GM23338 (cell line): ENCODE measurements at regions not wholly inside any gene's neighbourhood (a gene's known extent, or its start where the extent isn't known, plus 50 kb on each side); places are given as distances from the start of the nearest gene placed in this dataset.
A peak's percentile ranks its signal among the peaks of the same experiment; 100 is the strongest.

Experiments
- ATAC-seq: fragments of 200-7000 bp; cut with Tn5 transposase; 3 replicates; pipeline ENCODE4 v1.9.1; 2020
- DNase-seq: peaks from one replicate; pipeline ENCODE4 v3.0.0-alpha.2; 2015; ENCODE audit warnings: low spot score
- H2AFZ ChIP-seq: fragments of 200-600 bp; sonication (generic); 2 replicates; pipeline ENCODE4 v1.8.0; 2016; ENCODE audit warnings: antibody characterized with exemption, mild to moderate bottlenecking, moderate library complexity
- H3F3A ChIP-seq: fragments of 200-600 bp; sonication (generic); replicated peaks from 2 replicates; pipeline ENCODE4 v1.8.0; 2017; ENCODE audit warnings: antibody characterized with exemption, mixed run types, low read depth
- H3K27ac ChIP-seq: fragments of 200-600 bp; sonication (generic); 2 replicates; pipeline ENCODE4 v1.6.1; 2016; ENCODE audit warnings: low read depth
- H3K27me3 ChIP-seq: fragments of 200-600 bp; sonication (generic); 2 replicates; pipeline ENCODE4 v1.8.0; 2016; ENCODE audit warnings: mild to moderate bottlenecking, mixed run types, moderate library complexity; ENCODE audit not compliant: insufficient read depth
- H3K36me3 ChIP-seq: fragments of 200-600 bp; sonication (generic); 2 replicates; pipeline ENCODE4 v1.8.0; 2016; ENCODE audit warnings: mild to moderate bottlenecking; ENCODE audit not compliant: insufficient read depth
- H3K4me1 ChIP-seq: fragments of 200-600 bp; sonication (generic); 2 replicates; pipeline ENCODE4 v1.8.0; 2016; ENCODE audit warnings: mild to moderate bottlenecking, moderate library complexity; ENCODE audit not compliant: insufficient read depth
- H3K4me2 ChIP-seq: fragments of 200-600 bp; sonication (generic); 2 replicates; pipeline ENCODE4 v1.7.1; 2017; ENCODE audit warnings: mixed run types
- H3K4me3 ChIP-seq: fragments of 200-600 bp; sonication (generic); 2 replicates; pipeline ENCODE4 v1.6.1; 2016; ENCODE audit warnings: mixed run types
- H3K79me2 ChIP-seq: fragments of 200-600 bp; sonication (generic); replicated peaks from 2 replicates; pipeline ENCODE4 v1.8.0; 2017; ENCODE audit warnings: mild to moderate bottlenecking; ENCODE audit not compliant: insufficient read depth
- H3K9me2 ChIP-seq: fragments of 200-600 bp; sonication (generic); 2 replicates; pipeline ENCODE4 v1.8.0; 2017; ENCODE audit not compliant: insufficient read depth
- H4K20me1 ChIP-seq: fragments of 200-600 bp; sonication (generic); replicated peaks from 2 replicates; pipeline ENCODE4 v1.8.0; 2017; ENCODE audit warnings: mild to moderate bottlenecking; ENCODE audit not compliant: insufficient read depth
- H3K27ac Mint-ChIP-seq: 2 replicates; pipeline ENCODE4 v1.8.0; 2020; ENCODE audit warnings: inconsistent platforms, mild to moderate bottlenecking, moderate library complexity, mixed read lengths
- H3K27me3 Mint-ChIP-seq: 3 replicates; pipeline ENCODE4 v1.8.0; 2022; ENCODE audit warnings: low read depth, mild to moderate bottlenecking, moderate library complexity, mixed read lengths, inconsistent platforms; ENCODE audit not compliant: insufficient read depth, poor library complexity
- H3K36me3 Mint-ChIP-seq: 3 replicates; pipeline ENCODE4 v1.8.0; 2021; ENCODE audit warnings: low read depth, mild to moderate bottlenecking, inconsistent platforms, moderate library complexity, mixed read lengths
- H3K4me1 Mint-ChIP-seq: 3 replicates; pipeline ENCODE4 v1.8.0; 2020; ENCODE audit warnings: mild to moderate bottlenecking, inconsistent platforms, mixed read lengths
- H3K4me3 Mint-ChIP-seq: 3 replicates; pipeline ENCODE4 v1.8.0; 2021; ENCODE audit warnings: moderate library complexity, mild to moderate bottlenecking, inconsistent platforms, mixed read lengths
- H3K9me3 Mint-ChIP-seq: 3 replicates; pipeline ENCODE4 v1.8.0; 2020; ENCODE audit warnings: moderate library complexity, mild to moderate bottlenecking, inconsistent platforms, mixed read lengths
- CREB1 ChIP-seq: fragments of 250-450 bp; sonication (Bioruptor Pico); IDR thresholded peaks from 2 replicates; pipeline ENCODE4 v1.5.0; 2020; ENCODE audit warnings: low read depth, mild to moderate bottlenecking, moderate library complexity
- EZH2 ChIP-seq: fragments of 200-600 bp; sonication (generic); IDR thresholded peaks from one replicate; pipeline ENCODE4 v1.8.0; 2017; ENCODE audit warnings: antibody characterized with exemption, mild to moderate bottlenecking, low read depth; ENCODE audit not compliant: unreplicated experiment
- EZH2phosphoT487 ChIP-seq: fragments of 200-600 bp; sonication (generic); IDR thresholded peaks from one replicate; pipeline ENCODE4 v1.8.1; 2018; ENCODE audit warnings: antibody characterized with exemption; ENCODE audit not compliant: unreplicated experiment
- JUNB ChIP-seq: IDR thresholded peaks from one replicate; pipeline ENCODE4 v1.6.1; 2016; ENCODE audit warnings: antibody characterized with exemption; ENCODE audit not compliant: unreplicated experiment
- NANOG ChIP-seq: IDR thresholded peaks from 2 replicates; pipeline ENCODE4 v1.6.1; 2016; ENCODE audit warnings: antibody characterized with exemption, borderline replicate concordance
- POLR2AphosphoS5 ChIP-seq: IDR thresholded peaks from 2 replicates; pipeline ENCODE4 v1.6.1; 2016; ENCODE audit warnings: antibody characterized with exemption, low read depth
- ZNF114 ChIP-seq: fragments of 250-450 bp; sonication (Bioruptor Pico); IDR thresholded peaks from 2 replicates; pipeline ENCODE4 v1.5.0; 2020; ENCODE audit warnings: mild to moderate bottlenecking, moderate library complexity
- ZNF331 ChIP-seq: fragments of 250-450 bp; sonication (Bioruptor Pico); IDR thresholded peaks from 2 replicates; pipeline ENCODE4 v1.5.0; 2020; ENCODE audit warnings: low read depth, mild to moderate bottlenecking, moderate library complexity
- TF ChIP-seq, protein P1 (sequence below): IDR thresholded peaks from 2 replicates; pipeline ENCODE4 v1.6.1; 2016; ENCODE audit warnings: antibody characterized with exemption
- TF ChIP-seq, protein P2 (sequence below): IDR thresholded peaks from one replicate; pipeline ENCODE4 v1.6.1; 2018; ENCODE audit warnings: antibody characterized with exemption; ENCODE audit not compliant: unreplicated experiment
- TF ChIP-seq, protein P3 (sequence below), 2 experiments: fragments of 200-600 bp in 1 of 2; sonication (generic) in 1 of 2; conservative IDR thresholded peaks; 2 replicates each; pipeline versions ENCODE4 v1.5.1 to v1.6.1; 2016 to 2017; ENCODE audit warnings: antibody characterized with exemption in 2 of 2, low read depth in 2 of 2, mild to moderate bottlenecking in 2 of 2, moderate library complexity in 1 of 2
- TF ChIP-seq, protein P4 (sequence below): fragments of 250-450 bp; sonication (Bioruptor Pico); IDR thresholded peaks from 2 replicates; pipeline ENCODE4 v1.5.0; 2020; ENCODE audit warnings: mild to moderate bottlenecking, moderate library complexity

DNA sequence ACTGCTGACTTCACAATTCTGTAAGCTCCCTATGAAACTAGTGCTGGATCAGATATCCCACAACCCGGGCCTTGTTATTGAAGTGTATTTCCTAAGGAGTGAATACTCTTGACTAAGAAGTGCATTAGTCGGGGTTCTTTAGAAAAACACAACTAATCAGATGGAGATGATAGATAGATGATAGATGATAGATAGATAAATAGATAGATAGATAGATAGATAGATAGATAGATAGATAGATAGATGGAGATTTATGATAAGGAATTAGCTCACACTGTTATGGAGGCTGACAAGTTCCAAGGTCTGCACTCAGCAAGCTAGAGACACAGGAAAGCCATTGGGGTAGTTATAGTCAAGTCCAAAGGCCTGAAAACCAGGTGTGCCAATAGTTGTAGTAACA, 214.6 kb upstream of the COX7C start:
- Histone ChIP-seq H3K27ac (no peak overlapping the region), H4K20me1 (no peaks in the 10 kb centered on the region), H3K4me3 (no peak overlapping the region), H3K4me1 (no peaks in the 10 kb centered on the region), H3K27me3 (no peaks in the 10 kb centered on the region), H3F3A (no peaks in the 10 kb centered on the region), H3K4me2 (no peak overlapping the region), H2AFZ (0 out of 2 replicates have a peak overlapping the region, but pooled peaks have one; percentile 2), H3K9me2 (no peaks in the 10 kb centered on the region), H3K79me2 (no peaks in the 10 kb centered on the region), H3K36me3 (no peaks in the 10 kb centered on the region)
- Mint-ChIP-seq H3K4me3 (no peak overlapping the region), H3K9me3 (no peaks in the 10 kb centered on the region), H3K27ac (peak overlapping the region; percentile 62; the same call in 1 of the 2 replicates), H3K4me1 (peaks cover 3% of the 10 kb centered on the region; the same call in 1 of the 3 replicates), H3K27me3 (no peaks in the 10 kb centered on the region), H3K36me3 (no peaks in the 10 kb centered on the region)
- ATAC-seq (no peak), DNase-seq (peak; percentile 9)
- TF ChIP-seq, protein P1, sequence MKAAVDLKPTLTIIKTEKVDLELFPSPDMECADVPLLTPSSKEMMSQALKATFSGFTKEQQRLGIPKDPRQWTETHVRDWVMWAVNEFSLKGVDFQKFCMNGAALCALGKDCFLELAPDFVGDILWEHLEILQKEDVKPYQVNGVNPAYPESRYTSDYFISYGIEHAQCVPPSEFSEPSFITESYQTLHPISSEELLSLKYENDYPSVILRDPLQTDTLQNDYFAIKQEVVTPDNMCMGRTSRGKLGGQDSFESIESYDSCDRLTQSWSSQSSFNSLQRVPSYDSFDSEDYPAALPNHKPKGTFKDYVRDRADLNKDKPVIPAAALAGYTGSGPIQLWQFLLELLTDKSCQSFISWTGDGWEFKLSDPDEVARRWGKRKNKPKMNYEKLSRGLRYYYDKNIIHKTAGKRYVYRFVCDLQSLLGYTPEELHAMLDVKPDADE = no peak
- TF ChIP-seq, protein P2, sequence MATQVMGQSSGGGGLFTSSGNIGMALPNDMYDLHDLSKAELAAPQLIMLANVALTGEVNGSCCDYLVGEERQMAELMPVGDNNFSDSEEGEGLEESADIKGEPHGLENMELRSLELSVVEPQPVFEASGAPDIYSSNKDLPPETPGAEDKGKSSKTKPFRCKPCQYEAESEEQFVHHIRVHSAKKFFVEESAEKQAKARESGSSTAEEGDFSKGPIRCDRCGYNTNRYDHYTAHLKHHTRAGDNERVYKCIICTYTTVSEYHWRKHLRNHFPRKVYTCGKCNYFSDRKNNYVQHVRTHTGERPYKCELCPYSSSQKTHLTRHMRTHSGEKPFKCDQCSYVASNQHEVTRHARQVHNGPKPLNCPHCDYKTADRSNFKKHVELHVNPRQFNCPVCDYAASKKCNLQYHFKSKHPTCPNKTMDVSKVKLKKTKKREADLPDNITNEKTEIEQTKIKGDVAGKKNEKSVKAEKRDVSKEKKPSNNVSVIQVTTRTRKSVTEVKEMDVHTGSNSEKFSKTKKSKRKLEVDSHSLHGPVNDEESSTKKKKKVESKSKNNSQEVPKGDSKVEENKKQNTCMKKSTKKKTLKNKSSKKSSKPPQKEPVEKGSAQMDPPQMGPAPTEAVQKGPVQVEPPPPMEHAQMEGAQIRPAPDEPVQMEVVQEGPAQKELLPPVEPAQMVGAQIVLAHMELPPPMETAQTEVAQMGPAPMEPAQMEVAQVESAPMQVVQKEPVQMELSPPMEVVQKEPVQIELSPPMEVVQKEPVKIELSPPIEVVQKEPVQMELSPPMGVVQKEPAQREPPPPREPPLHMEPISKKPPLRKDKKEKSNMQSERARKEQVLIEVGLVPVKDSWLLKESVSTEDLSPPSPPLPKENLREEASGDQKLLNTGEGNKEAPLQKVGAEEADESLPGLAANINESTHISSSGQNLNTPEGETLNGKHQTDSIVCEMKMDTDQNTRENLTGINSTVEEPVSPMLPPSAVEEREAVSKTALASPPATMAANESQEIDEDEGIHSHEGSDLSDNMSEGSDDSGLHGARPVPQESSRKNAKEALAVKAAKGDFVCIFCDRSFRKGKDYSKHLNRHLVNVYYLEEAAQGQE = no peak
- TF ChIP-seq, protein P3, sequence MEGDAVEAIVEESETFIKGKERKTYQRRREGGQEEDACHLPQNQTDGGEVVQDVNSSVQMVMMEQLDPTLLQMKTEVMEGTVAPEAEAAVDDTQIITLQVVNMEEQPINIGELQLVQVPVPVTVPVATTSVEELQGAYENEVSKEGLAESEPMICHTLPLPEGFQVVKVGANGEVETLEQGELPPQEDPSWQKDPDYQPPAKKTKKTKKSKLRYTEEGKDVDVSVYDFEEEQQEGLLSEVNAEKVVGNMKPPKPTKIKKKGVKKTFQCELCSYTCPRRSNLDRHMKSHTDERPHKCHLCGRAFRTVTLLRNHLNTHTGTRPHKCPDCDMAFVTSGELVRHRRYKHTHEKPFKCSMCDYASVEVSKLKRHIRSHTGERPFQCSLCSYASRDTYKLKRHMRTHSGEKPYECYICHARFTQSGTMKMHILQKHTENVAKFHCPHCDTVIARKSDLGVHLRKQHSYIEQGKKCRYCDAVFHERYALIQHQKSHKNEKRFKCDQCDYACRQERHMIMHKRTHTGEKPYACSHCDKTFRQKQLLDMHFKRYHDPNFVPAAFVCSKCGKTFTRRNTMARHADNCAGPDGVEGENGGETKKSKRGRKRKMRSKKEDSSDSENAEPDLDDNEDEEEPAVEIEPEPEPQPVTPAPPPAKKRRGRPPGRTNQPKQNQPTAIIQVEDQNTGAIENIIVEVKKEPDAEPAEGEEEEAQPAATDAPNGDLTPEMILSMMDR (conservative IDR thresholded peaks at IDR 0.05; ENCODE audit: low read depth in 2 of 2) = no peak
- TF ChIP-seq POLR2AphosphoS5 (no peak), ZNF331 (CRISPR knock-in tag) (no peak), EZH2 (no peak), NANOG (no peak), EZH2phosphoT487 (no peak), ZNF114 (CRISPR knock-in tag) (no peak), JUNB (no peak), CREB1 (CRISPR knock-in tag) (no peak)
- TF ChIP-seq, protein P4, sequence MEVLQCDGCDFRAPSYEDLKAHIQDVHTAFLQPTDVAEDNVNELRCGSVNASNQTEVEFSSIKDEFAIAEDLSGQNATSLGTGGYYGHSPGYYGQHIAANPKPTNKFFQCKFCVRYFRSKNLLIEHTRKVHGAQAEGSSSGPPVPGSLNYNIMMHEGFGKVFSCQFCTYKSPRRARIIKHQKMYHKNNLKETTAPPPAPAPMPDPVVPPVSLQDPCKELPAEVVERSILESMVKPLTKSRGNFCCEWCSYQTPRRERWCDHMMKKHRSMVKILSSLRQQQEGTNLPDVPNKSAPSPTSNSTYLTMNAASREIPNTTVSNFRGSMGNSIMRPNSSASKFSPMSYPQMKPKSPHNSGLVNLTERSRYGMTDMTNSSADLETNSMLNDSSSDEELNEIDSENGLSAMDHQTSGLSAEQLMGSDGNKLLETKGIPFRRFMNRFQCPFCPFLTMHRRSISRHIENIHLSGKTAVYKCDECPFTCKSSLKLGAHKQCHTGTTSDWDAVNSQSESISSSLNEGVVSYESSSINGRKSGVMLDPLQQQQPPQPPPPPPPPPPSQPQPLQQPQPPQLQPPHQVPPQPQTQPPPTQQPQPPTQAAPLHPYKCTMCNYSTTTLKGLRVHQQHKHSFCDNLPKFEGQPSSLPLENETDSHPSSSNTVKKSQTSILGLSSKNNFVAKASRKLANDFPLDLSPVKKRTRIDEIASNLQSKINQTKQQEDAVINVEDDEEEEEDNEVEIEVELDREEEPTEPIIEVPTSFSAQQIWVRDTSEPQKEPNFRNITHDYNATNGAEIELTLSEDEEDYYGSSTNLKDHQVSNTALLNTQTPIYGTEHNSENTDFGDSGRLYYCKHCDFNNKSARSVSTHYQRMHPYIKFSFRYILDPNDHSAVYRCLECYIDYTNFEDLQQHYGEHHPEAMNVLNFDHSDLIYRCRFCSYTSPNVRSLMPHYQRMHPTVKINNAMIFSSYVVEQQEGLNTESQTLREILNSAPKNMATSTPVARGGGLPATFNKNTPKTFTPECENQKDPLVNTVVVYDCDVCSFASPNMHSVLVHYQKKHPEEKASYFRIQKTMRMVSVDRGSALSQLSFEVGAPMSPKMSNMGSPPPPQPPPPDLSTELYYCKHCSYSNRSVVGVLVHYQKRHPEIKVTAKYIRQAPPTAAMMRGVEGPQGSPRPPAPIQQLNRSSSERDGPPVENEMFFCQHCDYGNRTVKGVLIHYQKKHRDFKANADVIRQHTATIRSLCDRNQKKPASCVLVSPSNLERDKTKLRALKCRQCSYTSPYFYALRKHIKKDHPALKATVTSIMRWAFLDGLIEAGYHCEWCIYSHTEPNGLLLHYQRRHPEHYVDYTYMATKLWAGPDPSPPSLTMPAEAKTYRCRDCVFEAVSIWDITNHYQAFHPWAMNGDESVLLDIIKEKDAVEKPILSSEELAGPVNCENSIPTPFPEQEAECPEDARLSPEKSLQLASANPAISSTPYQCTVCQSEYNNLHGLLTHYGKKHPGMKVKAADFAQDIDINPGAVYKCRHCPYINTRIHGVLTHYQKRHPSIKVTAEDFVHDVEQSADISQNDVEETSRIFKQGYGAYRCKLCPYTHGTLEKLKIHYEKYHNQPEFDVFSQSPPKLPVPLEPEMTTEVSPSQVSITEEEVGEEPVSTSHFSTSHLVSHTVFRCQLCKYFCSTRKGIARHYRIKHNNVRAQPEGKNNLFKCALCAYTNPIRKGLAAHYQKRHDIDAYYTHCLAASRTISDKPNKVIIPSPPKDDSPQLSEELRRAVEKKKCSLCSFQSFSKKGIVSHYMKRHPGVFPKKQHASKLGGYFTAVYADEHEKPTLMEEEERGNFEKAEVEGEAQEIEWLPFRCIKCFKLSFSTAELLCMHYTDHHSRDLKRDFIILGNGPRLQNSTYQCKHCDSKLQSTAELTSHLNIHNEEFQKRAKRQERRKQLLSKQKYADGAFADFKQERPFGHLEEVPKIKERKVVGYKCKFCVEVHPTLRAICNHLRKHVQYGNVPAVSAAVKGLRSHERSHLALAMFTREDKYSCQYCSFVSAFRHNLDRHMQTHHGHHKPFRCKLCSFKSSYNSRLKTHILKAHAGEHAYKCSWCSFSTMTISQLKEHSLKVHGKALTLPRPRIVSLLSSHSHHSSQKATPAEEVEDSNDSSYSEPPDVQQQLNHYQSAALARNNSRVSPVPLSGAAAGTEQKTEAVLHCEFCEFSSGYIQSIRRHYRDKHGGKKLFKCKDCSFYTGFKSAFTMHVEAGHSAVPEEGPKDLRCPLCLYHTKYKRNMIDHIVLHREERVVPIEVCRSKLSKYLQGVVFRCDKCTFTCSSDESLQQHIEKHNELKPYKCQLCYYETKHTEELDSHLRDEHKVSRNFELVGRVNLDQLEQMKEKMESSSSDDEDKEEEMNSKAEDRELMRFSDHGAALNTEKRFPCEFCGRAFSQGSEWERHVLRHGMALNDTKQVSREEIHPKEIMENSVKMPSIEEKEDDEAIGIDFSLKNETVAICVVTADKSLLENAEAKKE (CRISPR knock-in tag) = no peak
